H1 (cell line): ENCODE measurements at regions not wholly inside any gene's neighbourhood (a gene's known extent, or its start where the extent isn't known, plus 50 kb on each side); places are given as distances from the start of the nearest gene placed in this dataset.

ENCODE experiments used
- CTCF ChIA-PET: fragments of 300-600 bp; sonication (Branson Sonifier 250); formaldehyde crosslinking; loops from one replicate; lab custom pipeline; 2021; ENCODE audit not compliant: partially characterized antibody; lab: Charles Lee
- POLR2A ChIA-PET: fragments of 300-600 bp; sonication (Branson Sonifier 250); formaldehyde crosslinking; loops from one replicate; lab custom pipeline; 2021; ENCODE audit warnings: inconsistent platforms; ENCODE audit not compliant: partially characterized antibody; lab: Charles Lee
- DNase-seq, 2 experiments: peaks; one replicate each; pipeline versions ENCODE4 v3.0.0 to v3.0.0-alpha.2; 2010 to 2022; ENCODE audit warnings: low spot score in 2 of 2, low read depth in 1 of 2, mixed read lengths in 1 of 2
- FAIRE-seq: peaks from 2 replicates; lab custom pipeline; 2011; peaks lifted over from hg19 to GRCh38; lab: Jason Lieb, UNC
- H2AFZ ChIP-seq: 2 replicates; pipeline ENCODE4 v1.8.1; 2012; ENCODE audit warnings: low read length, inconsistent platforms
- H2AK5ac ChIP-seq: 2 replicates; pipeline ENCODE4 v1.6.1; 2013; ENCODE audit warnings: low read depth, low read length
- H2BK120ac ChIP-seq: replicated peaks from 2 replicates; pipeline ENCODE3; 2013; ENCODE audit warnings: low read depth, low read length, inconsistent platforms
- H2BK12ac ChIP-seq: 2 replicates; pipeline ENCODE4 v1.6.1; 2013; ENCODE audit warnings: low read depth, low read length
- H2BK15ac ChIP-seq: 2 replicates; pipeline ENCODE4 v1.6.1; 2013; ENCODE audit warnings: low read length
- H2BK20ac ChIP-seq: 2 replicates; pipeline ENCODE4 v1.6.1; 2013; ENCODE audit warnings: low read length
- H2BK5ac ChIP-seq: 2 replicates; pipeline ENCODE4 v1.6.1; 2013; ENCODE audit warnings: low read depth, low read length
- H3K14ac ChIP-seq: 2 replicates; pipeline ENCODE4 v1.6.1; 2013; ENCODE audit warnings: inconsistent platforms; ENCODE audit not compliant: insufficient read length
- H3K18ac ChIP-seq: 2 replicates; pipeline ENCODE4 v1.6.1; 2013; ENCODE audit warnings: low read length; ENCODE audit errors: extremely low read depth
- H3K23ac ChIP-seq: 2 replicates; pipeline ENCODE4 v1.6.1; 2013; ENCODE audit warnings: inconsistent platforms; ENCODE audit not compliant: insufficient read length
- H3K23me2 ChIP-seq: 2 replicates; pipeline ENCODE4 v1.6.1; 2013; ENCODE audit warnings: low read depth, low read length
- H3K27ac ChIP-seq: 2 replicates; pipeline ENCODE4 v1.6.1; 2011; ENCODE audit warnings: low read depth, low read length, inconsistent platforms
- H3K27me3 ChIP-seq, 4 experiments: replicated peaks in 1 of 4; 1 replicate in 1 of 4; 2 replicates in 3 of 4; pipeline versions ENCODE4 v1.6.1 to v1.8.1; 2011 to 2013; ENCODE audit warnings: low read length in 3 of 4, mild to moderate bottlenecking in 3 of 4, inconsistent platforms in 2 of 4, mixed read lengths in 2 of 4, moderate library complexity in 1 of 4; ENCODE audit not compliant: control insufficient read depth in 3 of 4, insufficient read depth in 3 of 4; ENCODE audit errors: extremely low read depth in 1 of 4
- H3K36me3 ChIP-seq, 4 experiments: 2 replicates each; pipeline versions ENCODE4 v1.6.1 to v1.8.1; 2011 to 2013; ENCODE audit warnings: mild to moderate bottlenecking in 4 of 4, low read length in 3 of 4, moderate library complexity in 2 of 4, control low read depth in 1 of 4, inconsistent platforms in 1 of 4; ENCODE audit not compliant: insufficient read depth in 4 of 4, control insufficient read depth in 2 of 4
- H3K4ac ChIP-seq: replicated peaks from 2 replicates; pipeline ENCODE3; 2013; ENCODE audit warnings: low read length, low read depth, mixed read lengths, inconsistent platforms; ENCODE audit not compliant: insufficient read length
- H3K4me1 ChIP-seq, 4 experiments: replicated peaks in 1 of 4; 1 replicate in 1 of 4; 2 replicates in 3 of 4; pipeline versions ENCODE4 v1.6.1 to v1.8.1; 2011 to 2013; ENCODE audit warnings: low read length in 3 of 4, inconsistent platforms in 2 of 4, mixed read lengths in 1 of 4; ENCODE audit not compliant: insufficient read depth in 4 of 4, control insufficient read depth in 3 of 4
- H3K4me2 ChIP-seq, 2 experiments: 2 replicates each; pipeline versions ENCODE4 v1.6.1 to v1.8.1; 2011 to 2013; ENCODE audit warnings: low read depth in 2 of 2, low read length in 2 of 2, control low read depth in 1 of 2, inconsistent platforms in 1 of 2, mild to moderate bottlenecking in 1 of 2; ENCODE audit not compliant: insufficient read depth in 1 of 2
- H3K4me3 ChIP-seq, 4 experiments: fragments of 200-600, 300-600 bp in 1 of 4; sonication (generic), shearing (Covaris generic), sonication (Bioruptor Twin) in 1 of 4; 2 replicates each; pipeline versions ENCODE4 v1.5.1 to v1.8.1; 2011 to 2016; ENCODE audit warnings: low read length in 4 of 4, low read depth in 3 of 4, control low read depth in 2 of 4, inconsistent platforms in 2 of 4, mild to moderate bottlenecking in 2 of 4, mixed read lengths in 1 of 4, moderate library complexity in 1 of 4; ENCODE audit not compliant: insufficient read depth in 2 of 4; ENCODE audit errors: extremely low read depth in 1 of 4
- H3K56ac ChIP-seq: replicated peaks from 2 replicates; pipeline ENCODE3; 2013; ENCODE audit warnings: low read depth, mild to moderate bottlenecking, mixed read lengths, low read length, inconsistent platforms; ENCODE audit not compliant: insufficient read length
- H3K79me1 ChIP-seq: 2 replicates; pipeline ENCODE4 v1.6.1; 2013; ENCODE audit warnings: low read depth, low read length, control low read depth
- H3K79me2 ChIP-seq, 2 experiments: 2 replicates each; pipeline versions ENCODE4 v1.6.1 to v1.8.1; 2012 to 2013; ENCODE audit warnings: low read length in 2 of 2, mild to moderate bottlenecking in 2 of 2, inconsistent platforms in 1 of 2; ENCODE audit not compliant: insufficient read depth in 2 of 2, control insufficient read depth in 1 of 2
- H3K9ac ChIP-seq, 4 experiments: replicated peaks in 1 of 4; 1 replicate in 1 of 4; 2 replicates in 3 of 4; pipeline versions ENCODE4 v1.6.1 to v1.8.1; 2011 to 2013; ENCODE audit warnings: low read depth in 3 of 4, low read length in 3 of 4, control low read depth in 2 of 4, mild to moderate bottlenecking in 2 of 4, moderate library complexity in 2 of 4, inconsistent platforms in 1 of 4; ENCODE audit errors: extremely low read depth in 1 of 4
- H3K9me3 ChIP-seq, 2 experiments: 2 replicates each; pipeline versions ENCODE4 v1.6.1 to v1.8.1; 2012 to 2013; ENCODE audit warnings: mild to moderate bottlenecking in 2 of 2, moderate library complexity in 2 of 2, control low read depth in 1 of 2, inconsistent platforms in 1 of 2, low read depth in 1 of 2, low read length in 1 of 2, mixed read lengths in 1 of 2; ENCODE audit not compliant: insufficient read depth in 2 of 2
- H4K20me1 ChIP-seq, 2 experiments: replicated peaks in 1 of 2; 2 replicates each; pipeline versions ENCODE3 to v1.8.1; 2011 to 2013; ENCODE audit warnings: inconsistent platforms in 2 of 2, low read length in 2 of 2, mild to moderate bottlenecking in 1 of 2; ENCODE audit not compliant: insufficient read depth in 2 of 2, control insufficient read depth in 1 of 2
- H4K5ac ChIP-seq: 2 replicates; pipeline ENCODE4 v1.6.1; 2013; ENCODE audit warnings: low read length, low read depth, mixed read lengths, inconsistent platforms; ENCODE audit not compliant: insufficient read length
- H4K8ac ChIP-seq: 2 replicates; pipeline ENCODE4 v1.8.0; 2013; ENCODE audit warnings: mild to moderate bottlenecking, moderate library complexity, low read length, inconsistent platforms; ENCODE audit not compliant: insufficient read depth; ENCODE audit errors: extremely low read depth
- H4K91ac ChIP-seq: replicated peaks from 2 replicates; pipeline ENCODE3; 2013; ENCODE audit warnings: low read length, mixed read lengths, inconsistent platforms; ENCODE audit not compliant: insufficient read length
- JUND ChIP-seq: IDR thresholded peaks from 2 replicates; pipeline ENCODE4 v1.6.1; 2011; ENCODE audit warnings: mild to moderate bottlenecking, improper control_type of control experiment, low read length
- KDM5A ChIP-seq: fragments of 200-600 bp; IDR thresholded peaks from 2 replicates; pipeline ENCODE4 v1.7.1; 2012; ENCODE audit warnings: mild to moderate bottlenecking, low read length, inconsistent platforms, mixed read lengths
- MAX ChIP-seq: IDR thresholded peaks from 2 replicates; pipeline ENCODE4 v1.6.1; 2012; ENCODE audit warnings: inconsistent platforms
- RAD21 ChIP-seq, 2 experiments: IDR thresholded peaks in 1 of 2; conservative IDR thresholded peaks in 1 of 2; 2 replicates each; pipeline ENCODE4 v1.6.1; 2011; ENCODE audit warnings: low read depth in 2 of 2, low read length in 2 of 2, improper control_type of control experiment in 1 of 2, inconsistent platforms in 1 of 2, mild to moderate bottlenecking in 1 of 2, moderate library complexity in 1 of 2
- RBBP5 ChIP-seq: IDR thresholded peaks from 2 replicates; pipeline ENCODE4 v1.7.1; 2012; ENCODE audit warnings: low read depth, mild to moderate bottlenecking, inconsistent platforms, low read length, moderate library complexity, borderline replicate concordance
- SIRT6 ChIP-seq: IDR thresholded peaks from one replicate; pipeline ENCODE4 v1.7.1; 2012; ENCODE audit warnings: low read length, inconsistent platforms
- SRF ChIP-seq: IDR thresholded peaks from 2 replicates; pipeline ENCODE4 v1.6.1; 2011; ENCODE audit warnings: mild to moderate bottlenecking, low read depth, low read length, moderate library complexity
- TBP ChIP-seq: IDR thresholded peaks from 2 replicates; pipeline ENCODE4 v1.6.1; 2011; ENCODE audit warnings: low read depth, low read length, improper control_type of control experiment
- whole genome bisulfite sequencing, 2 experiments: shearing (Covaris generic) in 1 of 2; methylation state at CpG; one replicate each; pipeline versions ENCODE4 v1.1.6 to v1.1.7; 2013 to 2015; ENCODE audit warnings: low lambda C conversion rate in 2 of 2, mixed read lengths in 2 of 2, inconsistent platforms in 1 of 2, low coverage in 1 of 2, missing lambda C conversion rate in 1 of 2; ENCODE audit not compliant: insufficient replicate concordance in 2 of 2, insufficient coverage in 1 of 2, insufficient read length in 1 of 2; ENCODE audit errors: extremely low coverage in 1 of 2, missing lambda C conversion rate in 1 of 2; 5-methylcytosine and 5-hydroxymethylcytosine counted together

- Histone ChIP-seq H2BK20ac (no peak overlapping the region), H3K4me3 (no peak overlapping the region), H3K4ac (no peak overlapping the region), H2BK15ac (no peak overlapping the region), H3K18ac (no peak overlapping the region), H3K4me2 (no peak overlapping the region), H2AK5ac (no peak overlapping the region), H3K4me1 (no peaks in the 10 kb centered on the region), H4K5ac (no peak overlapping the region), H4K20me1 (no peaks in the 10 kb centered on the region), H3K27ac (no peak overlapping the region), H2AFZ (no peak overlapping the region), H2BK5ac (no peak overlapping the region), H3K36me3 (no peaks in the 10 kb centered on the region), H3K9ac (no peak overlapping the region), H2BK120ac (no peak overlapping the region), H3K9me3 (no peaks in the 10 kb centered on the region), H3K27me3 (no peaks in the 10 kb centered on the region), H2BK12ac (no peak overlapping the region), H4K91ac (no peak overlapping the region), H3K14ac (no peak overlapping the region), H4K8ac (no peak overlapping the region), H3K79me2 (no peaks in the 10 kb centered on the region), H3K23me2 (no peaks in the 10 kb centered on the region), H3K79me1 (no peaks in the 10 kb centered on the region), H3K56ac (no peak overlapping the region), H3K23ac (no peak overlapping the region)
- CTCF ChIA-PET, result no interaction called here
- POLR2A ChIA-PET, result no interaction called here
- 91% methylated on average over 2 of the region's 2 CpGs; no CpG with 5 or more reads in 1 of the 2 experiments for whole genome bisulfite sequencing, 2 experiments
- FAIRE-seq (no peak), DNase-seq (no peak)
- TF ChIP-seq JUND (no peak), RAD21 (IDR thresholded peaks at IDR 0.05 in 1 of 2, conservative IDR thresholded peaks at IDR 0.05 in 1 of 2; ENCODE audit: low read depth in 2 of 2, low read length in 2 of 2) (no peak), SIRT6 (no peak), RBBP5 (no peak), KDM5A (no peak), SRF (no peak), TBP (no peak), MAX (no peak)
Observed at GRCh38 chr2:212618636-212619035, 80.0 kb upstream of the ERBB4 start.
